B cell (primary cell): ENCODE measurements at regions not wholly inside any gene's neighbourhood (a gene's known extent, or its start where the extent isn't known, plus 50 kb on each side); places are given as distances from the start of the nearest gene placed in this dataset.

Experiments used
- ATAC-seq: fragments of 200-7000 bp; cut with Tn5 transposase; one replicate; pipeline ENCODE4 v1.10.0; 2021; ENCODE audit warnings: low read depth, mild to moderate bottlenecking, moderate number of reproducible peaks, moderate library complexity
- CTCF ChIA-PET: fragments of 350-600 bp; sonication (Branson Sonifier 250); formaldehyde crosslinking; loops from one replicate; lab custom pipeline; 2021; ENCODE audit warnings: antibody characterized with exemption, inconsistent platforms; lab: Charles Lee
- POLR2A ChIA-PET: fragments of 350-600 bp; sonication (Branson Sonifier 250); formaldehyde crosslinking; loops from one replicate; lab custom pipeline; 2021; ENCODE audit warnings: antibody characterized with exemption; lab: Charles Lee
- DNase-seq: peaks from one replicate; pipeline ENCODE4 v3.0.0; 2013
- H2AFZ ChIP-seq: 2 replicates; pipeline ENCODE4 v1.6.1; 2012; ENCODE audit warnings: mild to moderate bottlenecking, low read depth, low read length; ENCODE audit not compliant: insufficient read depth, poor library complexity, severe bottlenecking
- H3K27ac ChIP-seq, 2 donors: 1 replicate in 1 of 2; 2 replicates in 1 of 2; pipeline ENCODE4 v1.5.1; 2012 to 2013; ENCODE audit warnings: low read length in 2 of 2, mild to moderate bottlenecking in 2 of 2, moderate library complexity in 1 of 2
- H3K27me3 ChIP-seq, 4 experiments: fragments of 200-600 bp in 1 of 4; sonication (generic) in 1 of 4; replicated peaks in 1 of 4; 1 replicate in 2 of 4; 2 replicates in 2 of 4; pipeline versions ENCODE4 v1.6.1 to v1.7.0; 2013 to 2016; ENCODE audit warnings: low read length in 3 of 4, mild to moderate bottlenecking in 2 of 4, mixed read lengths in 1 of 4, moderate library complexity in 1 of 4; ENCODE audit not compliant: insufficient read depth in 4 of 4, control insufficient read depth in 3 of 4; ENCODE audit errors: control extremely low read depth in 1 of 4
- H3K36me3 ChIP-seq, 2 experiments: replicated peaks in 1 of 2; 1 replicate in 1 of 2; 2 replicates in 1 of 2; pipeline versions ENCODE4 v1.6.1 to v1.7.1; 2013; ENCODE audit warnings: low read length in 1 of 2; ENCODE audit not compliant: insufficient read depth in 2 of 2, control insufficient read depth in 1 of 2; ENCODE audit errors: control extremely low read depth in 1 of 2, extremely low read depth in 1 of 2
- H3K4me1 ChIP-seq, 2 donors: fragments of 200-600 bp in 1 of 2; sonication (generic) in 1 of 2; 1 replicate in 1 of 2; 2 replicates in 1 of 2; pipeline versions ENCODE4 v1.5.1 to v1.6.1; 2013 to 2017; ENCODE audit warnings: low read length in 2 of 2; ENCODE audit not compliant: control insufficient read depth in 2 of 2, insufficient read depth in 2 of 2
- H3K4me2 ChIP-seq: replicated peaks from 2 replicates; pipeline ENCODE3; 2012; ENCODE audit warnings: mild to moderate bottlenecking, low read depth, low read length; ENCODE audit not compliant: poor library complexity, severe bottlenecking
- H3K4me3 ChIP-seq, 5 experiments: fragments of 200-600 bp in 1 of 5; sonication (generic) in 1 of 5; 1 replicate in 3 of 5; 2 replicates in 2 of 5; pipeline versions ENCODE4 v1.5.1 to v1.7.0; 2011 to 2016; ENCODE audit warnings: low read length in 4 of 5, mild to moderate bottlenecking in 4 of 5, low read depth in 2 of 5, control low read depth in 1 of 5, moderate library complexity in 1 of 5; ENCODE audit not compliant: insufficient read depth in 1 of 5; ENCODE audit errors: control extremely low read depth in 1 of 5, extremely low read depth in 1 of 5
- H3K79me2 ChIP-seq: fragments of 200-600 bp; sonication (generic); one replicate; pipeline ENCODE4 v1.6.0; 2016; ENCODE audit warnings: low read length; ENCODE audit not compliant: control insufficient read depth, insufficient read depth
- H3K9ac ChIP-seq: fragments of 200-600 bp; sonication (generic); 2 replicates; pipeline ENCODE4 v1.6.1; 2017; ENCODE audit warnings: mild to moderate bottlenecking, low read length, moderate library complexity
- H3K9me3 ChIP-seq, 3 donors: one replicate each; pipeline versions ENCODE4 v1.6.1 to v1.7.1; 2013; ENCODE audit warnings: low read length in 2 of 3; ENCODE audit not compliant: control insufficient read depth in 2 of 3, insufficient read depth in 1 of 3; ENCODE audit errors: control extremely low read depth in 1 of 3
- H4K20me1 ChIP-seq: 2 replicates; pipeline ENCODE4 v1.6.0; 2012; ENCODE audit warnings: mild to moderate bottlenecking, low read length; ENCODE audit not compliant: insufficient read depth, control insufficient read depth, poor library complexity, severe bottlenecking
- H3K27ac Mint-ChIP-seq: one replicate; pipeline ENCODE4 v1.8.0; 2021; ENCODE audit warnings: mixed read lengths
- H3K27me3 Mint-ChIP-seq: one replicate; pipeline ENCODE4 v1.8.0; 2021; ENCODE audit warnings: mixed read lengths
- H3K4me1 Mint-ChIP-seq: one replicate; pipeline ENCODE4 v1.8.0; 2021; ENCODE audit warnings: mixed read lengths
- H3K4me3 Mint-ChIP-seq: one replicate; pipeline ENCODE4 v1.8.0; 2021; ENCODE audit warnings: mixed read lengths
- H3K9me3 Mint-ChIP-seq: one replicate; pipeline ENCODE4 v1.8.0; 2022; ENCODE audit warnings: mixed read lengths; ENCODE audit not compliant: insufficient read depth
- EZH2 ChIP-seq: IDR thresholded peaks from 2 replicates; pipeline ENCODE4 v1.6.1; 2012; ENCODE audit warnings: borderline replicate concordance, low read depth, mild to moderate bottlenecking, moderate library complexity, low read length; ENCODE audit not compliant: insufficient read depth, poor library complexity, severe bottlenecking
- WGBS: methylation state at CpG from one replicate; pipeline ENCODE4 v1.1.5; 2013; ENCODE audit warnings: missing lambda C conversion rate; ENCODE audit not compliant: insufficient coverage; 5-methylcytosine and 5-hydroxymethylcytosine counted together
- intact Hi-C: fragments of 100-400 bp; cut with micrococcal nuclease; formaldehyde crosslinking; loops from one replicate; pipeline ENCODE4 v1.10.0; 2022
- TF ChIP-seq, protein P1 (sequence below): fragments of 200-600 bp; IDR thresholded peaks from one replicate; pipeline ENCODE4 v1.8.0; 2022; ENCODE audit warnings: antibody characterized with exemption, mild to moderate bottlenecking

GRCh38 chr20:11453430-11453829 is 464.3 kb upstream of the BTBD3 start:
- Histone ChIP-seq H4K20me1 (no peaks in the 10 kb centered on the region), H3K4me1 (no peaks in the 10 kb centered on the region), H3K9ac (no peak overlapping the region), H3K27ac (no peak overlapping the region), H3K4me2 (no peak overlapping the region), H3K27me3 (no peaks in the 10 kb centered on the region), H3K9me3 (no peaks in the 10 kb centered on the region), H3K4me3 (no peak overlapping the region), H3K36me3 (no peaks in the 10 kb centered on the region), H3K79me2 (no peaks in the 10 kb centered on the region), H2AFZ (no peak overlapping the region)
- Mint-ChIP-seq H3K9me3 (peaks cover 4% of the 10 kb centered on the region), H3K4me1 (no peaks in the 10 kb centered on the region), H3K27ac (no peak overlapping the region), H3K27me3 (no peaks in the 10 kb centered on the region), H3K4me3 (no peak overlapping the region)
- TF ChIP-seq EZH2, result no peak
- TF ChIP-seq, protein P1, sequence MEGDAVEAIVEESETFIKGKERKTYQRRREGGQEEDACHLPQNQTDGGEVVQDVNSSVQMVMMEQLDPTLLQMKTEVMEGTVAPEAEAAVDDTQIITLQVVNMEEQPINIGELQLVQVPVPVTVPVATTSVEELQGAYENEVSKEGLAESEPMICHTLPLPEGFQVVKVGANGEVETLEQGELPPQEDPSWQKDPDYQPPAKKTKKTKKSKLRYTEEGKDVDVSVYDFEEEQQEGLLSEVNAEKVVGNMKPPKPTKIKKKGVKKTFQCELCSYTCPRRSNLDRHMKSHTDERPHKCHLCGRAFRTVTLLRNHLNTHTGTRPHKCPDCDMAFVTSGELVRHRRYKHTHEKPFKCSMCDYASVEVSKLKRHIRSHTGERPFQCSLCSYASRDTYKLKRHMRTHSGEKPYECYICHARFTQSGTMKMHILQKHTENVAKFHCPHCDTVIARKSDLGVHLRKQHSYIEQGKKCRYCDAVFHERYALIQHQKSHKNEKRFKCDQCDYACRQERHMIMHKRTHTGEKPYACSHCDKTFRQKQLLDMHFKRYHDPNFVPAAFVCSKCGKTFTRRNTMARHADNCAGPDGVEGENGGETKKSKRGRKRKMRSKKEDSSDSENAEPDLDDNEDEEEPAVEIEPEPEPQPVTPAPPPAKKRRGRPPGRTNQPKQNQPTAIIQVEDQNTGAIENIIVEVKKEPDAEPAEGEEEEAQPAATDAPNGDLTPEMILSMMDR, result no peak
- no peak for ATAC-seq
- ChIA-PET POLR2A (no interaction called here), CTCF (no interaction called here)
- intact Hi-C loops, result no loop called here
- no CpG with 5 or more reads among the region's 2 CpGs for WGBS
- no peak for DNase-seq

DNA sequence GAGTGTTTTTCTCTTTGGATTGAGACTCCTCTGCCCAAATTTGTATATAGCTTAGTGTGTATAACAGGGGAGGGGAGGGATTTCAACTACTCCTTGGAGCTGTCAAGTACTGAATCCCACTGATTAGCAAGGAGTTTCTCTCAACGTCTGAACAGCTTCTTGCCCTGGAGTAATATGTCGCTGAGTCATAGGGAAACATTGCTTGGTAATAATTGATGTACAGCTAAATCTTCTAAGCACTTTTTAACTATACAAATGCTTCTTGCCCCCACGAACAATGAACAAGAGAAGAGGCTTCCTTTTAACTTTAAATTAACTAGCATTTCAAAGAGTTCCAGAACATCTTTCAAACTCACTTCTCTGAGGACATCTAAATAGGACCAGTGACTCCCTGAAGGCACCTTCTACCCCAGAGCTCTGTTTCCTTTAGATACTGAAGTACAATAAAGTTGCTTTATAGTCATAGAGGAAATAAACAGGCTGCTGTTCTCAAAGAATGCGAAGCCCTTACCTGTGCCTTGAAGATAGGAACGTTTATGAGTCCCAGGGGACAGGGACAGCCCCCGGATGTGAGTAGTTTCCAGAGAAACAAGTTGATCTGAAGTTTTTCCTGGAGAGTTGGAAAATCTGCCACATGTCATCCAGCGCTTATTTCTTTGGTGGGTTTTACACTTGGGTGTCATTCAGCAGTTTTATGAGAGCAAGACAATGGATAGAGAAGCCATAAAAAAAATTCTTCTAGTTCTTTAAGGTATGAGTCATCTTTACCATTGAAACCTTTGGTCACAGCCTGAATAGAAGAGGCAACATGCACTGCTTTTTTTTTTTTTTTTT is 462.5 kb upstream of the BTBD3 start:
- Mint-ChIP-seq H3K4me1 (no peaks in the 10 kb centered on the region), H3K27ac (no peak overlapping the region), H3K9me3 (peaks cover 6% of the 10 kb centered on the region), H3K27me3 (no peaks in the 10 kb centered on the region), H3K4me3 (no peak overlapping the region)
- H3K36me3 ChIP-seq, result no peaks in the 10 kb centered on the region
- no peak overlapping the region for H3K4me3 ChIP-seq
- H4K20me1 ChIP-seq, result no peaks in the 10 kb centered on the region
- 43% methylated on average over 6 of the region's 7 CpGs for WGBS
- ATAC-seq (no peak), DNase-seq (no peak)
- H3K9me3 ChIP-seq, result no peaks in the 10 kb centered on the region
- TF ChIP-seq, protein P1, result no peak
- no peak for TF ChIP-seq EZH2
- H3K4me1 ChIP-seq, result no peaks in the 10 kb centered on the region
- no peak overlapping the region for H2AFZ ChIP-seq
- no peaks in the 10 kb centered on the region for H3K27me3 ChIP-seq
- no peak overlapping the region for H3K27ac ChIP-seq
- no peaks in the 10 kb centered on the region for H3K79me2 ChIP-seq
- intact Hi-C loops, result no loop called here
- ChIA-PET CTCF (no interaction called here), POLR2A (no interaction called here)
- H3K4me2 ChIP-seq, result no peak overlapping the region
- H3K9ac ChIP-seq, result no peak overlapping the region
